ENCODE measurements at regions not wholly inside any gene's neighbourhood (a gene's known extent, or its start where the extent isn't known, plus 50 kb on each side); places are given as distances from the start of the nearest gene placed in this dataset.
A peak's percentile ranks its signal among the peaks of the same experiment; 100 is the strongest.
"Not testable (repeated sequence)": the region's sequence is repeated elsewhere in the genome, so short reads cannot be mapped to it uniquely, and the experiment has no call there.

- no peak for DNase-seq (ENCODE audit: low read depth)
These were observed 51.0 kb upstream of the PRB2 start for GRCh38 chr12:11446372-11446771.

- DNase-seq (ENCODE audit: low read depth): no peak
These were observed 62.8 kb upstream of the PRB2 start for GRCh38 chr12:11457996-11458645.

DNA sequence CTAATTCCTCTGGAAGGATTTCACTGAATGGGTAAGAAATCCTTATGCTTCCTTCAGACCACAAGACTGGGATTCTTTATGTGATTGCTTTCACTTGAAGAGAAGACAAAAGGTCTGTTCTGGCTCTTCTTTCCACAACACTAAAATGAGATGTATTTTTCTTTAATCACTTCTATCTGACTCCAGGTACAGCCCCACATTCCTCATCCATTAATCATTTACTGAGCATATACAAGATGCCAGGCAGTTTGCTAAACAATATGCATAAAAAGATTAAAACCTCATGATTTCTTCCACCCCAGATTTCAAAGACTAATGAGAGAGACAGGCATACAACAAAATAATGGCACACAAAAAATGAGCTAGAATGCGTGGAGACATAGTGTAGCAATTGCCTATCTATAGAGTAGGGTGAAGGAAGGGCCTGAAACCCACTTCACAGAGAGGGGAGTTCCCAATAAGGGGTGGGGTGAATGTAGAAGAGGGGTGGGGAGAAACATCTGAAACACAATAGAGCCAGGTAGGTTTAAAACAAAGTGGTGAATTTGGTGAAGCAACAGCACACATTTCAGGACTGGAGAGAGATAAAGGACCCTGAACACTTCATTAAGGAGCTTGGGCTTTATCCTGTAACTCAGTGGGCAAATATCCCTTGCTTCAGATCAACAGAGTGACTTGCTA, 65.1 kb upstream of the PRB2 start:
- DNase-seq (ENCODE audit: low read depth): no peak

DNA sequence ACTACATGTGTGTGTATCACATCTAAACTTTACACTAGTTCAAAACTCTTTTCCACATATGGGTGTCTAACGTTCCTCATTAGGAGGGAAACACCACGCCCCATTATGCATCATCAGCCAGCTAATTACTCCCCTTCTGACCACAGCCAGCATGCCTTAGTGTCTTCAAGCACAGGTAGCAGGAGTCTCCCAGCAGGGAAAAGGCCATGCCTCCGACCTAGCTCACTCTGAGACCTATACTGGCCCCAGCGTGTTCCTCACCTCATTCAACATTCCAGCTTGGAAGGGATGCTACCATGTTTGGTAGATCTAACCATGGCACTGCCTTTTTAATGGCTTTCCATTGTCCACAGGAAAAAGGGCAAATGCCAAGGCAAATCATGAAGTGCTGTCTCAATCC, 66.1 kb upstream of the PRB2 start:
- DNase-seq (ENCODE audit: low read depth): no peak

DNA sequence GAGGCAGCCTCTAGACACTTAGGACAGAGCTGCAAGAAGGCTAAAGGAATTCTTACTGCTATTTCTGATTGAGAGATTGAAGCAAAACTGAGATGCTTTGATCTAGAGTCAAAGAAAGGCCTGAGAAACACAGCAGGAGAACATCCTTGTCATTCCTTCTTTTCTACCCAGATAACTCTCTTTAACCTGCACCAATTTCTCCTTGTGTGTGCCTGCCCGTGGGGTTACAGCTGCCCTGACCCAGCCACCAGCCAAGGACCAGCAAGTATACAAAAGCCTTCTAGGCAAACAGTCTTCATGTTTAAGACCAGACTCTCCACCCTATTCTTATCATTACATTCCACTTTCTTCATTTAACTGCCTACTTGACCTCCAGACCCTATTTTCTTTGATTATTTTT, 81.7 kb upstream of the PRB2 start:
- DNase-seq (ENCODE audit: low read depth): no peak

DNA sequence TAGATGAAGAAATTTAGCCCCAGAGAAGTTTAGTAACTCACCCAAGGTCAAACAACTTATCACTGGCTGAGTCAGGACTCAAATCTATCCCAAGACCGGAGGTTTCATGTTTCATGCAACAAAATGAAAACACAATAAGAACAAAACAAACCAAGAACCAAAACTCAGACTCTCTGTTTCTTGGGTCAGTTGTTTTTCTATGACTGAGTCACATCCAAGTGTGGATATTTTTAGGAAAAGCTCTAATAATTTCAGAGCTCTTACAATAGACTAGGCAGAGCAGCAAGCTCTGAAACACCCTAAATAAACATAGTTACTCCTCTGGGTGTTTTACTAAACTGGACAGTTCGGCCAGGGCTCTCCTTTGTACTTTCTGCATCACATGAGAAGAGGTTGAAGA, 87.6 kb upstream of the PRB2 start:
- DNase-seq (ENCODE audit: low read depth): no peak

- peak; percentile 61 for DNase-seq (ENCODE audit: low read depth)
These were observed 91.5 kb upstream of the PRB2 start for GRCh38 chr12:11486623-11487444.

- DNase-seq (ENCODE audit: low read depth): no peak
These were observed 100.9 kb upstream of the PRB2 start for GRCh38 chr12:11496157-11496851.

- no peak for DNase-seq (ENCODE audit: low read depth)
These were observed 102.1 kb upstream of the PRB2 start for GRCh38 chr12:11497438-11497837.

GRCh38 chr12:11497995-11498394, 102.6 kb upstream of the PRB2 start:
- DNase-seq (ENCODE audit: low read depth): no peak

DNA sequence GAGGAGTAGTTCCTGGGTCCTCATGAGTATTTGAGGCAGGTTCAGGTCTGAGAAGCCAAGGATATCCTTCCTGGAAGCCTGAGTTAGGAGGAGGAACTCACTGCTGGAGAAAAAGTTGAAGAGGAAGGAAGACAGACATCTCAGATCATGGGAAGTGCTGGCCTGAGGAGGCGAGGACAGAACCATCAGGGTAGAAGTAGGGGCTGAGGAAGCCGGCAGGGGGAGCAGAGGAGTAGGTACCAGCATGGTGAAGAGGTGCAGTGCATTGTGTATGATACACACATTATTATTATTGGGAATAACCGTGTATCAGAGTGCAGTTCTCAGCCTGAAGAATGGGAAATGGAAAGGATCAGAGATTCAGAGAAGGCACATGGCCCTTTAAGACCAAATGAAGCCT, 103.2 kb upstream of the PRB2 start:
- not testable (repeated sequence) for DNase-seq (ENCODE audit: low read depth)

DNA sequence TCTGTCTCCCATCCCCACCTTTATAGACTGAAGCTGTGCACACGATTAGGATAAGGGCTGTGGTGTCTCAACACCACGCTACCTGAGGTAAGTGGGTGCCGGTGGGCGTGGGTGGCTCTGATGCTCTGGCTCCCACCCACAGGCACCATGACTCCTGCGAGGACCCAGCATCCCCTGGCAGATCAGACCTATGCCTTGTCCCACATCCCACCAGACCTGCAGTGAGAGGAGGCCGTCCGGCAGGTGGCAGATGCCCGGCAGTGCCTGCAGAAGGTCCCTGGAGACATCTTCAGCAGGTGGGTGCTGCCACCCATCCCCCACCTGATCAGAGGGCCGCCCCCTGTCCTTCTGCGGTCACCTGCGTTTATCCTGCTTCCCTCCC, 104.4 kb upstream of the PRB2 start:
- no peak for DNase-seq (ENCODE audit: low read depth)

GRCh38 chr12:11500188-11500860, 105.0 kb upstream of the PRB2 start:
- DNase-seq (ENCODE audit: low read depth): peak; percentile 57

- DNase-seq (ENCODE audit: low read depth): no peak
These were observed 105.5 kb upstream of the PRB2 start for GRCh38 chr12:11500861-11501230.

DNA sequence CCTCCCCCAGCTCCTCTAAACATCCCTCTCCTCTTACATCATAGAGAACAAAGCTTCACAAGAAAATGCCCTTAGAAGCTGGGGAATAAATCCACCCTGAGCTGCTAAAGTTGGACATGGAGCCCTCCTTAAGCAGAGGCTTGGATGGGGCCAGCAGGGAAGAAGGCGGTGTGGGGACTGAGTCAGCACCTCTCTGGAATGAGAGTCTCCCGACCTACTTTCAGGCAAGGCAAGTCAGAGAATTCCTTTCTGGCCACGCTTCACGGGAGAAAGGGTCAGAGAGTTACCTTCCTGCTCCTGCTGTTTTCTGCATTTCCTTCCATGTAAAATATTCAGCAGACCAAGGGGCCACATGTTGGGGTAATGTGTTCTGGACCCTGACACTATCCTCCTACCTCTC, 113.3 kb upstream of the PRB2 start:
- no peak for DNase-seq (ENCODE audit: low read depth)

GRCh38 chr12:11509326-11509725, 114.0 kb upstream of the PRB2 start:
- DNase-seq (ENCODE audit: low read depth): no peak

GRCh38 chr12:11510671-11511070, 115.3 kb upstream of the PRB2 start:
- DNase-seq (ENCODE audit: low read depth): no peak

DNA sequence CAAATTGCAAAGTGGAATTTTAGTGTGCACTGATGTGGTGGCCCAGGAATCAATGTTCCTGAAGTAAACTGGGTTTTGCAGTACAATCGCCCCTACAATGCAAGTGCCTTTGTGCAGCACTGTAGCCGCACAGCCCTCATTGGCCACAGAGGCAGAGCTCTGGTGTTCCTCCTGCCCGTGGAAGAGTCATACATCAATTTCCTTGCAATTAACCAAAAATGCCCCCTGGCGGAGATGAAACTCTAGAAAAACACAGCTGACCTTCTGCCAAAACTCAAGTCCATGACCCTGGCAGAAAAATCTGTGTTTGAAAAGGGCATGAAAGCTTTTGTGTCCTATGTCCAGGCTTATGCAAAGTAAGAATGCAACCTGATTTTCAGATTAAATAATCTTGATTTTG, 117.9 kb upstream of the PRB2 start:
- no peak for DNase-seq (ENCODE audit: low read depth)

DNA sequence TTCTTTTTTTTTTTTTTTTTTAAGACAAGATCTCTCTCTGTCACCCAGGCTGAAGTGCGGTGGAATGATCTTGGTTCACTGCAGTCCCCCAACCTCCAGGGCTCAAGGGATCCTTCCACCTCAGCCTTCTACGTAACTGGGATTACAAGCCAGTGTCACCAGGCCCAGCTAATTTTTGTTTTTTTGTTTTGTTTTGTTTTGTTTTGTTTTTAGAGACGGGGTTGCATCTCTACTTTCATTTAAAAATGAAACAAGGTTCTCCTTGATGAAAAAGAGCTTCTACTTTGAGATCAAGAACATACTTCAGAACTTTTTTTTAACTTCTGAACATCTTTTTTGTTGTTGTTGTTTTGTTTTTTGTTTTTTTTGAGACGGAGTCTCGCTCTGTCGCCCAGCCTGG, 121.7 kb upstream of the PRB2 start:
- no peak for DNase-seq (ENCODE audit: low read depth)

DNA sequence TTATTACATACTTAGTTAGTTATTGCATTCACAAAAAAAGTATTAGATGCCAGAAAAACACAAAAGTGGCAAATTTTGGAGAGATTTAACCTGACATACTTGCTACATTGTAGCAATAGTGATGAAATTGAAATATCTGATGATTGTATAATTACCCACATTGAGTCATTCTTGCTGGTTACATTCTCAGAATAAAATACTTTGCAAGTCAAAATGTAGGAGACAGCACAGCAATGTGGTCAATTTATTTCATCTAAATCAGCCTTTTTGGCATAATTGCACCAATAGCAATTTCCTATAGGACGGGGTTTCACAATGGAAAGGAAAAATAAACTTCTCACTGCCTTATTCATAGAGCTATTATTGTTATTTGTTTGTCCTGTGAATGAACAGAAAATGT, 125.0 kb upstream of the ETV6 start:
- no peak for DNase-seq (ENCODE audit: low read depth)

- no peak for DNase-seq (ENCODE audit: low read depth)
These were observed 115.4 kb upstream of the ETV6 start for GRCh38 chr12:11534064-11534463.

GRCh38 chr12:11535127-11535526, 114.3 kb upstream of the ETV6 start:
- DNase-seq (ENCODE audit: low read depth): no peak

Measured in stimulated activated CD8-positive, alpha-beta memory T cell treated with anti-CD3 and anti-CD28 coated beads, Interleukin-4, amount 100 ng/mL, for 24 hours (primary cell).